Heart left ventricle (tissue), 13 donors: ENCODE measurements at regions not wholly inside any gene's neighbourhood (a gene's known extent, or its start where the extent isn't known, plus 50 kb on each side); places are given as distances from the start of the nearest gene placed in this dataset.

Experiments used
- CTCF ChIP-seq, 12 donors: fragments of 200-600 bp; sonication (generic) in 4 of 12; IDR thresholded peaks; one replicate each; pipeline versions ENCODE4 v1.5.0 to v1.8.0; 2018 to 2022; ENCODE audit warnings: antibody characterized with exemption in 12 of 12, mild to moderate bottlenecking in 5 of 12
- POLR2A ChIP-seq, 2 donors: fragments of 450-650 bp; IDR thresholded peaks; one replicate each; pipeline ENCODE4 v1.6.1; 2017; ENCODE audit warnings: antibody characterized with exemption in 2 of 2, mild to moderate bottlenecking in 2 of 2, moderate library complexity in 2 of 2
- donor health status: ischemic (EF 13 %, LVEDD 7.1; RV severe dilation, severe dysfunction).
- donor health status: DM: no; HTN: yes; CAD: no.
- donor health status: DM: no; HTN: no; CAD: no.
- donor health status: ischemic (EF 25% LVEDD 6.9; RV normal size, moderate dysfunction).
- donor health status: ischemic (EF 25% LVEDD 5.7; RV mildly dilated, moderate dysfunction).
- donor health status: ischemic (EF 35%, LVEDD 5.7; RV mildly dilated, moderate dysfunction).
- donor health status: nonischemic (EF 11% LVEDD 7.7; RV severe dilation, severe dysfunction).
- donor health status: DM: yes; HTN: yes; CAD: no.
- donor health status: PGD.
- donor health status: ischemic (EF 29% LVEDD 5.4; RV normal size, mild dysfunction).
- donor health status: nonischemic (EF 23%, LVEDD 6.1; RV moderate dilation, normal function).

GRCh38 chr10:117931078-117931477 is 115.7 kb downstream of the RAB11FIP2 start:
- TF ChIP-seq CTCF (IDR thresholded peaks at IDR 0.05) (no peak), POLR2A (IDR thresholded peaks at IDR 0.05) (no peak)
